GM18502 (cell line): ENCODE measurements at regions not wholly inside any gene's neighbourhood (a gene's known extent, or its start where the extent isn't known, plus 50 kb on each side); places are given as distances from the start of the nearest gene placed in this dataset.
"Not testable (repeated sequence)": the region's sequence is repeated elsewhere in the genome, so short reads cannot be mapped to it uniquely, and the experiment has no call there.

Experiments used
- ATAC-seq: cut with Tn5 transposase; IDR thresholded peaks from one replicate; pipeline ENCODE4 v1.9.1; 2021; ENCODE audit warnings: mild to moderate bottlenecking; ENCODE audit not compliant: unreplicated experiment, poor library complexity

- ATAC-seq: no peak
These were observed 832.3 kb downstream of the PCDH17 start for GRCh38 chr13:58463841-58464240.

GRCh38 chr13:58467176-58467575 lies 835.6 kb downstream of the PCDH17 start:
- no peak for ATAC-seq

DNA sequence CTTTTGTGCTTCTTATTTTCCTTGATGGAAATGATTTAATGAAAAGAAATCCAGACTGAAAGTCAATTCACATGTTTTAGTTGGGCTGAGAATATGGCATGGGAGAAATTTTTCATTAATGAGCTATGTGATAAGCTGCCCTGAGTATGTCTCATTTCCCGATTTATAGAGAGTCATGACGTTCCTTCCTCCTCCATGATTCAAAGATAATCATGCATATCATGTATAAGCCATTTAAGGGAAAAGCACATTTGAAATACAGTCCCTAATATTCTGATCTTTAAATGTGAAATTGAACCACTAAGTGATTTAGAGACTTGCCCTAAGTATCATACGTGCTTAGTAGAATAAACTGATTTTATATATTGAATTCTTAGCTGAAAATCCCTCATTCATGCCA lies 840.9 kb downstream of the PCDH17 start:
- ATAC-seq: no peak

GRCh38 chr13:58474581-58474980 lies 843.0 kb downstream of the PCDH17 start:
- no peak for ATAC-seq

GRCh38 chr13:58476206-58476918 lies 844.8 kb downstream of the PCDH17 start:
- no peak for ATAC-seq

DNA sequence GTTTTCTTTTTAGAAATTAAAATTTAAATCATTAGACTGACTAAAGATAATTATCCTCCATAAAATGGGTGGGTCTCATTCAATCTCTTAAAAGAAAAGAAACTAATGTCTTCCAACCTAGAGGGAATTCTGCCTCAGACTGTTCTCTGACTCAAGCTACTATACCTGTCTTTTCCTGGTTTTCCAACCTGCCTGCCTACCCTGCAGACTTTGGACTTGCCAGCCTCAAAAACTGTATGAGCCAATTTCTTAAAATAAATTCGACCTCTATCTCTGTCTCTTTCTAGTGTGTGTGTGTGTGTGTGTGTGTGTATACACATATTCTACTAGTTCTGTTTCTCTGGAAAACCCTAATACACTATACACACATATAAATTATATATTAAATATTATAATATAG lies 847.3 kb downstream of the PCDH17 start:
- no peak for ATAC-seq

DNA sequence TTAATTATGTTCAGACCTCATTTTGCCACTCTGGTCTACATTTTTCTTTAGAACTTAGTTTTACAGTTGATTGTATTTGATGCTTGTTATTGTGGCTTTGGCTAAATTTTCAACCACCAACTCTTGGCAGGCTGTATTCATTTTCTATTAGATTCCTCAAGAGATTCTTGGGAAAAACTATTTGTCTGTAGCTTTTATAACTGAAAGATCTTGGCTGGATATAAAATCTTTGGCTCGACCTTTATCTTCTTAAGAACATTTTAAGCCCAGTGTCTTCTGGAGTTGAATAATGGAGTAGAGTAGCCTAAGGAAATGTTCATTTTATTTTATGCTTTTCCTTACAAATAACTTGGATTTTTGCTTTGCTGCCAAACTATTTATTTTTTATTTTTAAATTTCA lies 848.5 kb downstream of the PCDH17 start:
- no peak for ATAC-seq

- ATAC-seq: no peak
These were observed 856.7 kb downstream of the PCDH17 start for GRCh38 chr13:58488251-58488650.

DNA sequence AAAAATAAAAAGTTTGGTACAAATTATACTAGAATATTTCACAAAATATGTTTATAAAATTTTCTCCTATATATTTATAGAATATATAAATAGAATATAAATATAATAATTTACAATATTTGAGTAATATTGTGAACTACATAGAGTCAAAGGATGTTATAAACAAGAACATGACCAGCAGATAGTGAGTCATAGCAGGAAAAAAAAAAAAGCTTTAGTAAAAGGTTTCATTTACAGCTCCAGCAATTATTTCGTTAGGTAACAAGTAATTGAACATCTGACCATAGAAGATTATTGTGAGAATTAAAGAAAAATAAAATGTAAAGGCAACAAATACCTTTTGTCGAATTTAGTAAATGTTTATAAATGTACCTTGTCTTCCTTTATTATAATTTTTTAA lies 864.1 kb downstream of the PCDH17 start:
- no peak for ATAC-seq

DNA sequence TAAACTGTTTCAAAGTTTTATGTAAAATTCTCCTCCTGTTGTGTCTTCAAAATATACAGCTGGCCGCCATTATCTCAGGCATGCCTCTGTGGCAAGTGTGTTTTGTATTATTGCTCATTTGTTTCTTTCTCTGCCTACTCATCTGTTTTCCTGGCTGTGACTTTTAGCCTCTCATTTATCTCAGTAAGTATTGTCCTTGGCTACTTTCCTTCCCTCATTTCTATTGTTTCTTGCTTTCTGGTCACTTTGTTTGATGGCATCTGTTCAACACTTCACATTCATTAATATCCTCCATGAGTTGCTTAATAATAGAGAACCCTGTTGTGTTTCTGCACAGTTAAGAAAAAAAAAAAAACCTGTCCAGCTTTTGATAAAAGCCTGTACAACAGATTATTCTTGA lies 869.4 kb downstream of the PCDH17 start:
- no peak for ATAC-seq

DNA sequence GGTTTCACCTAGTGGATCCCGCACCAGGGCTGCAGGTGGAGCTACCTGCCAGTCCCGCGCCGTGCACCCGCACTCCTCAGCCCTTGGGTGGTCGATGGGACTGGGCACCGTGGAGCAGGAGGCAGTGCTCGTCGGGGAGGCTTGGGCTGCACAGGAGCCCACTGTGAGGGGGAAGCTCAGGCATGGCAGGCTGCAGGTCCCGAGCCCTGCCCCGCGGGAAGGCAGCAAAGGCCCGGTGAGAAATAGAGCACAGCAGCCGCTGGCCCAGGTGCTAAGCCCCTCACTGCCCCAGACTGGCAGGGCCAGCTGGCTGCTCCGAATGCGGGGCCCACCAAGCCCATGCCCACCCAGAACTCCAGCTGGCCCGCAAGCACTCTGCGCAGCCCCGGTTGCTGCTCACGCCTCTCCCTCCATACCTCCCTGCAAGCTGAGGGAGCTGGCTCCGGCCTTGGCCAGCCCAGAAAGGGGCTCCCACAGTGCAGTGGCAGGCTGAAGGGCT lies 872.7 kb downstream of the PCDH17 start:
- ATAC-seq: not testable (repeated sequence)

DNA sequence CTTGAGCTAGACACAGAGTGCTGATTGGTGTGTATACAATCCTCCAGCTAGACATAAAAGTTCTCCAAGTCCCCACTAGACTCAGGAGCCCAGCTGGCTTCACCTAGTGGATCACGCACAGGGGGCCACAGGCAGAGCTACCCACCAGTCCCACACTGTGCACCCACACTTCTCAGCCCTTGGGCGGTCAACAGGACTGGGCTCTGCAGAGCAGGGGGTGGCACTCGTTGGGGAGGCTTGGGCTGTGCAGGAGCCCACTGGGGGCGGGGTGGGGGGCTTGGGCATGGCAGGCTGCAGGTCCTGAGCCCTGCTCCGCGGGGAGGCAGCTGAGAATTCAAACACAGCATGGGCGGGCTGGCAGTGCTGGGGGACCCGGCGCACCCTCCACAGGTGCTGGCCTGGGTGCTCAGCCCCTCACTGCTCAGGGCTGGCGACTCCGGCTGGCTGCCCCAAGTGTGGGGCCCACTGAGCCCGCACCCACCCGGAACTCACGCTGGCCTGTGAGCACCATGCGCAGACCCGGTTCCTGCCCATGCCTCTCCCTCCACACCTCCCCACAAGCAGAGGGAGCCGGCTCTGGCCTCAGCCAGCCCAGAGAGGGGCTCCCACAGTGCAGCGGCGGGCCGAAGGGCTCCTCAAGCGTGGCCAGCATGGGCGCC lies 873.8 kb downstream of the PCDH17 start:
- ATAC-seq: not testable (repeated sequence)

DNA sequence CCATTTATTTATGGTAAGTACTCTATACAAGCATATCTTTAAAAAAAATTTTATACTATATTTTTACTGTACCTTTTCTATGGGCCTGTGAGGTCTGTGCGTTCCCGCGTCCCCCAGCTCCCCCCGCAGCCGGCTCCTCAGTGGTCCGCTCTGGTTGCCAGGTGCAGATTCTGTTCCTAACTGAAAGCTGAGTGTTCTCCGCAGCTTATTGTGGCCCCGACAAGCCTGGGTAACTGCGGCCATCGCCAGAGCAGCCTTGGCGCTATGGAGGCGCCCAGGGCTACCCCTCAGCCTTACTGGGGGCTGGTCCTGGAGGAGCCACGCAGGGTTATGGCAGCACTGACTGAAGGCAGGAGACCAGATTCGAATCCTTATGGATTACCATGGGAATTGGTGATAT lies 896.8 kb downstream of the PCDH17 start:
- no peak for ATAC-seq

- ATAC-seq: no peak
These were observed 900.1 kb downstream of the PCDH17 start for GRCh38 chr13:58531614-58532013.

DNA sequence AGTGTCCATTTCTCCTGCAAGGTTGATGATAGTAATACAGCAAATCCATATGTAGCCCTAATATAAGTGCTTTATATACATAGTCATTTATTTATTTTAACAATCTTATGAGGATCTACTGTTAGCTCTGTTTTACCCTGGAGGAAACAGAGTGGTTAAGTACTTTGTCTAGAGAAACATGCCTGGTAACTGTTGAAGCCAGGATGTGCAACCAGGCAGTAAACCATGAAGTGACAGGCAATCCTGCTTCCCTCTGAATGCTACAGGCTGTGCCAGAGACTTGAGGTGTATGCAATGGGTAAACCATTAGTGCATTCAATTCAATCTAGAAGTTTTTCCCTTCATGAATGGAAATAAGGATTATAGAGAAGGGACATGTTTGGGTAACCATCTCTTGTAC lies 911.0 kb downstream of the PCDH17 start:
- ATAC-seq: no peak

- ATAC-seq: no peak
These were observed 915.9 kb downstream of the PCDH17 start for GRCh38 chr13:58547419-58547818.

DNA sequence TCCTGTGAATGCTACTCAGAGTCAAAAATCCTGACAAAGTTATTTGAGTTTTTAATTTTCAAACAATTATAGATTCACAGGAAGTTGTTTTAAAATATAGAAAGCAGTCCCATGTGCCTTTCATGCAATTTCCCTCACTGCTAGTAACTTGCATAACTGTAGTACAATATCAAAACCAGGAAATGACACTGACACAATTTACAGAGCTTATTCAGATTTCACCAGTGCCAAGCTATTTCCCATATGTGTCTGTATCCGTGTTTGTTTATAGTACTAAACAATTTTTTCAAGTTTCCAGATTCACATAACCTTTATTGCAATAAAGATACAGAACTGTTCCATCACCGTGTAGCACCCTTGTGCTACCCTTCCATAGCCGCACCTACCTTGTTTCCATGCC lies 934.6 kb downstream of the PCDH17 start:
- ATAC-seq: no peak

GRCh38 chr13:58573743-58574142 lies 942.2 kb downstream of the PCDH17 start:
- no peak for ATAC-seq

GRCh38 chr13:58574791-58575190 lies 943.2 kb downstream of the PCDH17 start:
- no peak for ATAC-seq

DNA sequence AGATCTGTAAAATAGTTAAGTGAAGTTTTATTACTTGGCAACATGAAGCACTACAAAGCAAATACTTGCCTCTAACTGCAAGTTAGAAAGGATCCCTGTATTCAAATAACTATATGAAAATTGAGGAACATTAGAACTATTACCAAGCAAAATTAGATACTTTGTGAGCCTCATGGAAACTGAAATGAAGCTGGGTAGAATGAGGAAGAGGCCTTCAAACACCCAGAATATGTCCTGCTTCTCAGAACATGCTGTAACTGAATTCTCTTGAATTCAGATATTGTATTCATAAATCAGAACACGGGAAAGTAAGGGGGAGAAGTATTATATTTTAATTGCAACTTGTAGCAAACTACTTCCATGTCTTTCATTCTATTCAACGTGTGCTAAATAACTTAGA lies 947.9 kb downstream of the PCDH17 start:
- no peak for ATAC-seq

DNA sequence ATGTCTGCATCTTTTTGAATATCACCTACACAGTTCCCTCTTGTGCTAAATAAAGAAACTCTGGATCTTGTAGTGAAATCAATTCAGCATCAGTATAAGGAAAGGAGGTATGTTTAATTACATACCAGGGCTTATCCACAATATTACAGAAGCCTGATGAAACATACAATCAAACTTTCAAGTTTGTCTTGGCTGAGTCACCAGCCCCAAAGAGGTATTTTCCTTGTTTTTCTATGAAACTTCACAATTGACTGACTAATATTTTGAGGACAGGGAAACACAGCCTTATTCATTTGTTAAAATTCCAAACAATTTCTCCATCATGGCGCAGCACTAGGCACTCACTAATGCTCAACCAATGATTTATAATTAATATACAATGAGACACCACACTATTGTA lies 952.4 kb downstream of the PCDH17 start:
- ATAC-seq: no peak

DNA sequence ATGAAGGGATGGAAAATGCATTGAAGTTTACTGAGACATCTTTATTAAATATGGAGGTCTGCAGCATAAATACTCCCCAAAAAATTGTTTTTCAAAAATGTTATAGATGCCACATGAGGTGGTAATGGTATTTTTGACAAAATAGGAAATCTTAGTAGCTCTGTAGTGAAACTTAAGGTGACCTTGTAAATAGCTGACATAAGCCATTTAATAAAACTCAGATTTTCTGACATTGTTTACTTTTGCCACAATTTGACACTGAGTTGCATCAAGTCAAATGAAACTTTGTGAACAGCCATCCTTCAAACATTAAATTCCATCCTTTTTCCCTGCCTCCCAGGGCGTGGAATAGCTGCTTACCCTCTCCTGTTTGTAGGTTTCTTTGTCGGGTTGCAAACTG lies 953.1 kb downstream of the PCDH17 start:
- ATAC-seq: no peak
